ENCODE measurements at regions not wholly inside any gene's neighbourhood (a gene's known extent, or its start where the extent isn't known, plus 50 kb on each side); places are given as distances from the start of the nearest gene placed in this dataset.

DNA sequence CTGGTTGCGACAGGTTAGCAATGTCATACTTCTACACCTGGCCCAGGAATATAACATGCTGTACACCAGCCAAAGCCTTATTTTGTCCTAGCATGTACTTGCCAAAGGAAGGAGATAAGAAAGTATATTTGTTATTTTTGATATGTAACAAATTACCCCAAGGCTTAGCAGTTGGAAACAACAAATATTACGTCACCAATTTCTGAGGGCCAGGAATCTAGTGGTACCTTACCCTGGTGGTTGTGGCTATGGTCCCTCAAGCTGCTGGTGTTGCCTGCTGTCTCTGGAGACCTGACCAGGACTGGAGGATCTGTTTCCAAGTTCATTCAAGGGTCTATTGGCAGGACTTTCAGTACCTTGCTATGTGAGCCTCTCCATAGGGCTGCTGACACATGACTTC lies 135.5 kb upstream of the BANK1 start:
- H3K79me2 ChIP-seq (ENCODE audit: low read depth), result no peaks in the 10 kb centered on the region
- H3F3A ChIP-seq (ENCODE audit: low read depth), result no peaks in the 10 kb centered on the region
- no peak overlapping the region for H3K4me2 ChIP-seq
- Mint-ChIP-seq H3K27me3 (ENCODE audit: insufficient read depth, low read depth) (no peaks in the 10 kb centered on the region), H3K4me3 (no peak overlapping the region), H3K27ac (no peak overlapping the region), H3K4me1 (peaks cover 10% of the 10 kb centered on the region), H3K9me3 (peaks cover 2% of the 10 kb centered on the region), H3K36me3 (no peaks in the 10 kb centered on the region)
- H3K27ac ChIP-seq, result no peak overlapping the region
- no peaks in the 10 kb centered on the region for H4K20me1 ChIP-seq (ENCODE audit: low read depth)
- H3K9ac ChIP-seq, result no peak overlapping the region
- no peaks in the 10 kb centered on the region for H3K27me3 ChIP-seq
- no peaks in the 10 kb centered on the region for H3K9me3 ChIP-seq (ENCODE audit: low read depth)
- H3K4me3 ChIP-seq, result no peak overlapping the region
- DNase-seq (ENCODE audit: low spot score), result no peak
- no peak overlapping the region for H2AFZ ChIP-seq (replicated peaks)
- H3K36me3 ChIP-seq, result no peaks in the 10 kb centered on the region
- no peaks in the 10 kb centered on the region for H3K4me1 ChIP-seq
- TF ChIP-seq, protein P1, sequence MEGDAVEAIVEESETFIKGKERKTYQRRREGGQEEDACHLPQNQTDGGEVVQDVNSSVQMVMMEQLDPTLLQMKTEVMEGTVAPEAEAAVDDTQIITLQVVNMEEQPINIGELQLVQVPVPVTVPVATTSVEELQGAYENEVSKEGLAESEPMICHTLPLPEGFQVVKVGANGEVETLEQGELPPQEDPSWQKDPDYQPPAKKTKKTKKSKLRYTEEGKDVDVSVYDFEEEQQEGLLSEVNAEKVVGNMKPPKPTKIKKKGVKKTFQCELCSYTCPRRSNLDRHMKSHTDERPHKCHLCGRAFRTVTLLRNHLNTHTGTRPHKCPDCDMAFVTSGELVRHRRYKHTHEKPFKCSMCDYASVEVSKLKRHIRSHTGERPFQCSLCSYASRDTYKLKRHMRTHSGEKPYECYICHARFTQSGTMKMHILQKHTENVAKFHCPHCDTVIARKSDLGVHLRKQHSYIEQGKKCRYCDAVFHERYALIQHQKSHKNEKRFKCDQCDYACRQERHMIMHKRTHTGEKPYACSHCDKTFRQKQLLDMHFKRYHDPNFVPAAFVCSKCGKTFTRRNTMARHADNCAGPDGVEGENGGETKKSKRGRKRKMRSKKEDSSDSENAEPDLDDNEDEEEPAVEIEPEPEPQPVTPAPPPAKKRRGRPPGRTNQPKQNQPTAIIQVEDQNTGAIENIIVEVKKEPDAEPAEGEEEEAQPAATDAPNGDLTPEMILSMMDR (IDR thresholded peaks at IDR 0.05), result no peak
- TF ChIP-seq EZH2 (IDR thresholded peaks at IDR 0.05), result no peak
- TF ChIP-seq EZH2phosphoT487 (IDR thresholded peaks at IDR 0.05), result no peak

DNA sequence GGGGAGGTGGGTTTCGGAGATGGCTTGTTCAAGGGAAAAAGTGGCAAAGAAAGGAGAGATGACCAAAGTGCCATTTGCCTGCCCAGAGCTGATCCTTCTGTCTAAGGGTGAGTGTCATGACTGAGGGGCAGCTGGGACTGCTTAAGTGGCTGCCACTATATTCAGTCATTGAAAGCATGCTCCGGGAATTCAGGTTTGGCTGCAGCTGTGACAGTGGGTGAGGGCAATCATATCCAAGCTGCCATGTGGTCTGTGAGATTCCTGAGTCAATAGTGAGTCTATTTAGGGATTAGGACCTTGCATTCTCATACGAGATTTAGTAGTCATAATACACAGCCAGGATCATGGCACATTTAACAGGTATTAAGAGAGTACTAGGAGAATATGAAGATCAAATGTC lies 138.8 kb upstream of the BANK1 start:
- Histone ChIP-seq H3K4me1 (peaks cover 5% of the 10 kb centered on the region), H4K20me1 (ENCODE audit: low read depth) (no peaks in the 10 kb centered on the region), H3K27me3 (no peaks in the 10 kb centered on the region), H2AFZ (replicated peaks) (no peak overlapping the region), H3K79me2 (ENCODE audit: low read depth) (no peaks in the 10 kb centered on the region), H3F3A (ENCODE audit: low read depth) (no peaks in the 10 kb centered on the region), H3K4me2 (no peak overlapping the region), H3K9ac (no peak overlapping the region), H3K4me3 (no peak overlapping the region), H3K36me3 (no peaks in the 10 kb centered on the region), H3K9me3 (ENCODE audit: low read depth) (no peaks in the 10 kb centered on the region), H3K27ac (no peak overlapping the region)
- Mint-ChIP-seq H3K4me1 (peaks cover 20% of the 10 kb centered on the region), H3K4me3 (no peak overlapping the region), H3K27me3 (ENCODE audit: insufficient read depth, low read depth) (peaks cover 12% of the 10 kb centered on the region), H3K9me3 (no peaks in the 10 kb centered on the region), H3K36me3 (no peaks in the 10 kb centered on the region), H3K27ac (no peak overlapping the region)
- TF ChIP-seq, protein P1 (IDR thresholded peaks at IDR 0.05), result no peak
- TF ChIP-seq EZH2phosphoT487 (IDR thresholded peaks at IDR 0.05) (no peak), EZH2 (IDR thresholded peaks at IDR 0.05) (no peak)
- DNase-seq (ENCODE audit: low spot score), result no peak

DNA sequence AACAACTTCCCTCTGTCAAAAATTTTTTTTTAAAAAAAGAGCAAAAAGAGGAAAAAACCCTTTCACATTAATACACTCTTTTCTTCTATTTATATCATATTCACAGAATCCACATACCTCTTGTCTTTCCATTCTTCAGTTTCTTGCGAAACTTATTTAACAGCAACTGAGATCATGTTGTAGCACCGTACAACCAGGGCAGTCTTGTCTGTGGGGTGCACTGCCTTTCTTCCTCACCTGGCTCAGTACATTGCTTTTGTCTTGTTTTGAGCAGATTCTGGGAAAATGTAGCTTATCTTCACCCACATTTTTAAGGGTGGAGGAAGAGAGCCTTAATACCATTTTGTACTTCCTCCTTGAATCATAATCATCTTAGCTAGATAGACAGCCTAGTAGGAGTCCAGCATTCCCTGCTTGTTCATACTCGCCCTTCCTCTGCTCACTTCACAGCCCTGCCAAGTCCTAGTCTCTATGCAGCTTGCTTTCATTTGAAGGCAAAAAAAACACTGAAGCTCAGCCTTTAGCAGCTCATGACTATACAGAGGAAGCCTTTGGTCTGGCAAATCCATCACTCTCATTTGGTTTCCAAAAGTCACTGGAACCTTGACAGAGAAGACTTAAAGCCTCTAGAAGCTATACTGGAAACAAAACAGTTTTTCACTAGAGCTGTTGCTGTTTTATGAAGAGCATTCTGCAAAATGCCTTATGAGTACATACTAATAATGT lies 140.6 kb upstream of the BANK1 start:
- H4K20me1 ChIP-seq (ENCODE audit: low read depth), result no peaks in the 10 kb centered on the region
- H3K36me3 ChIP-seq, result no peaks in the 10 kb centered on the region
- H3K79me2 ChIP-seq (ENCODE audit: low read depth), result no peaks in the 10 kb centered on the region
- no peaks in the 10 kb centered on the region for H3F3A ChIP-seq (ENCODE audit: low read depth)
- H3K27me3 Mint-ChIP-seq (ENCODE audit: insufficient read depth, low read depth), result peaks cover 13% of the 10 kb centered on the region
- TF ChIP-seq, protein P1 (IDR thresholded peaks at IDR 0.05), result no peak
- TF ChIP-seq EZH2 (IDR thresholded peaks at IDR 0.05) (no peak), EZH2phosphoT487 (IDR thresholded peaks at IDR 0.05) (no peak)
- no peaks in the 10 kb centered on the region for H3K36me3 Mint-ChIP-seq
- H3K4me3 ChIP-seq, result no peak overlapping the region
- H3K27me3 ChIP-seq, result no peaks in the 10 kb centered on the region
- peaks cover 5% of the 10 kb centered on the region for H3K4me1 ChIP-seq
- H3K9me3 ChIP-seq (ENCODE audit: low read depth), result no peaks in the 10 kb centered on the region
- H2AFZ ChIP-seq (replicated peaks), result no peak overlapping the region
- no peaks in the 10 kb centered on the region for H3K9me3 Mint-ChIP-seq
- H3K9ac ChIP-seq, result no peak overlapping the region
- H3K4me1 Mint-ChIP-seq, result peaks cover 12% of the 10 kb centered on the region
- H3K27ac Mint-ChIP-seq, result no peak overlapping the region
- no peak overlapping the region for H3K4me2 ChIP-seq
- H3K4me3 Mint-ChIP-seq, result no peak overlapping the region
- no peak for DNase-seq (ENCODE audit: low spot score)
- no peak overlapping the region for H3K27ac ChIP-seq
